Hepatocyte (in vitro differentiated cells): ENCODE measurements at regions not wholly inside any gene's neighbourhood (a gene's known extent, or its start where the extent isn't known, plus 50 kb on each side); places are given as distances from the start of the nearest gene placed in this dataset.
A peak's percentile ranks its signal among the peaks of the same experiment; 100 is the strongest.

Experiments used
- DNase-seq: peaks from one replicate; pipeline ENCODE4 v3.0.0-alpha.2; 2016; ENCODE audit warnings: low spot score
- H2AFZ ChIP-seq: fragments of 200-600 bp; sonication (generic); 2 replicates; pipeline ENCODE4 v1.6.0; 2016; ENCODE audit warnings: antibody characterized with exemption, mild to moderate bottlenecking
- H3K27ac ChIP-seq: fragments of 200-600 bp; sonication (generic); 2 replicates; pipeline ENCODE4 v1.5.1; 2016; ENCODE audit warnings: mild to moderate bottlenecking
- H3K27me3 ChIP-seq: fragments of 200-600 bp; sonication (generic); 2 replicates; pipeline ENCODE4 v1.6.1; 2016
- H3K36me3 ChIP-seq: fragments of 200-600 bp; sonication (generic); replicated peaks from 2 replicates; pipeline ENCODE4 v1.5.1; 2016; ENCODE audit warnings: low read depth; ENCODE audit not compliant: insufficient read depth
- H3K4me1 ChIP-seq: fragments of 200-600 bp; sonication (generic); 2 replicates; pipeline ENCODE4 v1.5.1; 2016; ENCODE audit warnings: mild to moderate bottlenecking, moderate library complexity; ENCODE audit not compliant: insufficient read depth
- H3K4me2 ChIP-seq: fragments of 200-600 bp; sonication (generic); 2 replicates; pipeline ENCODE4 v1.6.0; 2016
- H3K4me3 ChIP-seq: fragments of 200-600 bp; sonication (generic); 2 replicates; pipeline ENCODE4 v1.5.1; 2016; ENCODE audit warnings: mild to moderate bottlenecking
- H3K79me2 ChIP-seq: fragments of 200-600 bp; sonication (generic); 2 replicates; pipeline ENCODE4 v1.6.0; 2017; ENCODE audit warnings: mild to moderate bottlenecking
- H3K9me2 ChIP-seq: fragments of 200-600 bp; sonication (generic); replicated peaks from 2 replicates; pipeline ENCODE4 v1.6.0; 2017; ENCODE audit warnings: mild to moderate bottlenecking; ENCODE audit not compliant: insufficient read depth
- H3K9me3 ChIP-seq: fragments of 200-600 bp; sonication (generic); 2 replicates; pipeline ENCODE4 v1.5.1; 2016; ENCODE audit warnings: low read depth, mild to moderate bottlenecking
- H4K20me1 ChIP-seq: fragments of 200-600 bp; sonication (generic); 2 replicates; pipeline ENCODE4 v1.6.0; 2016; ENCODE audit warnings: mild to moderate bottlenecking; ENCODE audit not compliant: insufficient read depth, poor library complexity, severe bottlenecking
- EZH2 ChIP-seq: fragments of 200-600 bp; sonication (generic); IDR thresholded peaks from 2 replicates; pipeline ENCODE4 v1.6.1; 2016; ENCODE audit warnings: antibody characterized with exemption, mild to moderate bottlenecking, borderline replicate concordance
- EZH2phosphoT487 ChIP-seq: fragments of 200-600 bp; sonication (generic); IDR thresholded peaks from one replicate; pipeline ENCODE4 v1.6.1; 2018; ENCODE audit warnings: antibody characterized with exemption, mild to moderate bottlenecking, low read depth, moderate library complexity; ENCODE audit not compliant: unreplicated experiment, severe bottlenecking
- WGBS: methylation state at CpG from one replicate; pipeline ENCODE4 v1.1.6; 2016; ENCODE audit warnings: low lambda C conversion rate; ENCODE audit errors: missing lambda C conversion rate; 5-methylcytosine and 5-hydroxymethylcytosine counted together
- TF ChIP-seq, protein P1 (sequence below): fragments of 200-600 bp; sonication (generic); IDR thresholded peaks from 2 replicates; pipeline ENCODE4 v1.5.1; 2016; ENCODE audit warnings: antibody characterized with exemption, mild to moderate bottlenecking; ENCODE audit not compliant: poor library complexity

DNA sequence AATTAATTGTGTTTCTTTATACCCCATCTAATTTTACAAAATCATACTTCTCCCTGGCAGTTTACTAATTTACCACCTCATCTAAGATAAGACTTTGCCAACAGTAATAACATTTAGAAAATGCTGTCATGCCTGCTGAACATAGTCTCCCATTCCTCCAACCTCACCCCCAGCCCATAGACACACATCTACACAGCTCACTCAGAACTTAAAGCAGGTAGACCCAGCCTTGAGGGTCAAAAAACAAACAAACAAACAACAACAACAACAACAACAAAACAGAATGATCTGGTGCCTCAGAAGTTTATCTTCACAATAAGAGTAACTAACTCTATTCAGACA lies 94.0 kb downstream of the ZC3H11B start:
- Histone ChIP-seq H3K4me3 (no peak overlapping the region), H3K27ac (no peak overlapping the region), H3K4me1 (peaks cover 4% of the 10 kb centered on the region), H4K20me1 (no peaks in the 10 kb centered on the region), H3K9me2 (no peaks in the 10 kb centered on the region), H3K79me2 (no peaks in the 10 kb centered on the region), H3K9me3 (no peaks in the 10 kb centered on the region), H3K4me2 (no peak overlapping the region), H3K36me3 (no peaks in the 10 kb centered on the region), H2AFZ (no peak overlapping the region), H3K27me3 (no peaks in the 10 kb centered on the region)
- TF ChIP-seq EZH2 (no peak), EZH2phosphoT487 (no peak)
- TF ChIP-seq, protein P1, sequence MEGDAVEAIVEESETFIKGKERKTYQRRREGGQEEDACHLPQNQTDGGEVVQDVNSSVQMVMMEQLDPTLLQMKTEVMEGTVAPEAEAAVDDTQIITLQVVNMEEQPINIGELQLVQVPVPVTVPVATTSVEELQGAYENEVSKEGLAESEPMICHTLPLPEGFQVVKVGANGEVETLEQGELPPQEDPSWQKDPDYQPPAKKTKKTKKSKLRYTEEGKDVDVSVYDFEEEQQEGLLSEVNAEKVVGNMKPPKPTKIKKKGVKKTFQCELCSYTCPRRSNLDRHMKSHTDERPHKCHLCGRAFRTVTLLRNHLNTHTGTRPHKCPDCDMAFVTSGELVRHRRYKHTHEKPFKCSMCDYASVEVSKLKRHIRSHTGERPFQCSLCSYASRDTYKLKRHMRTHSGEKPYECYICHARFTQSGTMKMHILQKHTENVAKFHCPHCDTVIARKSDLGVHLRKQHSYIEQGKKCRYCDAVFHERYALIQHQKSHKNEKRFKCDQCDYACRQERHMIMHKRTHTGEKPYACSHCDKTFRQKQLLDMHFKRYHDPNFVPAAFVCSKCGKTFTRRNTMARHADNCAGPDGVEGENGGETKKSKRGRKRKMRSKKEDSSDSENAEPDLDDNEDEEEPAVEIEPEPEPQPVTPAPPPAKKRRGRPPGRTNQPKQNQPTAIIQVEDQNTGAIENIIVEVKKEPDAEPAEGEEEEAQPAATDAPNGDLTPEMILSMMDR, result no peak
- DNase-seq, result no peak

DNA sequence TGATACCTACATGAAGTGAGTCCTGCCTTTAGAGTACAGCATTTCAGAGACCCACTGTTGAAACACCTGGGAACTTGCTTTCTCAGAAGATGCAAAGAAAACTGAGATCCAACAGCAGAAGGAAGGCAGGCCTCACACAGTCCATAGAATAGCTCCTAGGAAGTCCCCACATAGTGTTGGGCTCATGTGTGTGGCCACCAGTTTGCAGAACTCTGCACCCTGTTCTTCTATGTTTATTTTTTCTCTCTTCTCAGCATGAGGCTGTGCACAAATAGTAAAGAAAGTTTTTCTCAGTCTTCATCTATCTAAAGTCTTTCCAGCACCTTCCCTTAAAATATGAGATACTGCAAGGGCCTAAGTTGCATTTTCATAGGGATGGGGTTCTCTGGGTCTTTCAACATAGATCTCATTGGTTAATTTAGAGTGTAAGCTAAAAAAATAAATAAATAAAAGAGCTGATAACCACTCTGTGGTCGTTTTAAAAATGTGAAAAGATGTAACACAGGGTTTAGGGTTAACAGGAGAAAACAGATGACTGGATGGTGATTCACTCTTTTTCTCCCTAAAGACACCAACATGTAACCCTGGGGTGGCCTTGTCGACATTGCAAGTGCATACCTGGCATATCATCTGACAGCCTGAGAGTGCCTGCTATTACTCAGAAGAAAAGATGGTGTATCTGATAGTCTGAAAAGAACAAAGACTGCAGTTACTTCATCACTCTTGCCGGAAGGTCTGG lies 94.6 kb downstream of the ZC3H11B start:
- DNase-seq, result peak; percentile 26
- H3K4me2 ChIP-seq, result no peak overlapping the region
- no peaks in the 10 kb centered on the region for H4K20me1 ChIP-seq
- WGBS, result 25% methylated on average over 3 of the region's 3 CpGs
- no peaks in the 10 kb centered on the region for H3K9me2 ChIP-seq
- no peaks in the 10 kb centered on the region for H3K36me3 ChIP-seq
- H2AFZ ChIP-seq, result no peak overlapping the region
- H3K4me1 ChIP-seq, result peaks cover 4% of the 10 kb centered on the region
- no peak overlapping the region for H3K27ac ChIP-seq
- no peak for TF ChIP-seq EZH2
- TF ChIP-seq, protein P1, result no peak
- no peak for TF ChIP-seq EZH2phosphoT487
- H3K9me3 ChIP-seq, result no peaks in the 10 kb centered on the region
- no peaks in the 10 kb centered on the region for H3K79me2 ChIP-seq
- no peaks in the 10 kb centered on the region for H3K27me3 ChIP-seq
- no peak overlapping the region for H3K4me3 ChIP-seq

DNA sequence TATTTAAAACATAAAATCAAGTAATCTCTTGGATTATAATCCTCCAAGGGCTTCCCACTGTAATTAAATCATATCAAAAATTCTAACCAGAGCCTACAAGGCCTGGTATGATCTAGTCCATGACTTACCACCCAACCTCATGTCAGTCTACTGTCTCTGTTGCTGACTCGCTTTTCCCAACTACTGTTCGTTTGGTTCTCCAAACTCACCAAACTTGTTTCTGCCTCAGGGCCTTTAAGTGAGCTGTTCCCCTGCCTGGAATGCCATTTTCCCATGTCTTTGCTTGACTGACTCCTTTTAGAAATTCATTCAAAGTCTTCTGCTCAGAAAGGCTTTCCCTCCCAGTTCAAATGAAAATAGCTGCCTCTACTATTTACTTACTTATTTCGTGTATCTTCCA lies 95.9 kb downstream of the ZC3H11B start:
- Histone ChIP-seq H3K27me3 (no peaks in the 10 kb centered on the region), H2AFZ (no peak overlapping the region), H3K4me3 (no peak overlapping the region), H3K4me2 (no peak overlapping the region), H3K79me2 (no peaks in the 10 kb centered on the region), H3K9me2 (no peaks in the 10 kb centered on the region), H3K4me1 (peaks cover 4% of the 10 kb centered on the region), H3K27ac (no peak overlapping the region), H3K36me3 (no peaks in the 10 kb centered on the region), H3K9me3 (no peaks in the 10 kb centered on the region), H4K20me1 (no peaks in the 10 kb centered on the region)
- no peak for DNase-seq
- WGBS, result 74% methylated on average over 3 of the region's 3 CpGs
- TF ChIP-seq EZH2 (no peak), EZH2phosphoT487 (no peak)
- TF ChIP-seq, protein P1, result no peak
